HFFc6 (cell line): ENCODE measurements at regions not wholly inside any gene's neighbourhood (a gene's known extent, or its start where the extent isn't known, plus 50 kb on each side); places are given as distances from the start of the nearest gene placed in this dataset.

ENCODE experiments used
- DNase-seq: peaks from one replicate; pipeline ENCODE4 v3.0.0-alpha.2; 2018
- H3K27ac Mint-ChIP-seq: 2 replicates; pipeline ENCODE4 v1.8.0; 2020; ENCODE audit warnings: mild to moderate bottlenecking, mixed read lengths
- H3K27me3 Mint-ChIP-seq: 2 replicates; pipeline ENCODE4 v1.8.0; 2021; ENCODE audit warnings: mild to moderate bottlenecking, moderate library complexity, mixed read lengths; ENCODE audit not compliant: insufficient read depth
- H3K36me3 Mint-ChIP-seq: 2 replicates; pipeline ENCODE4 v1.8.0; 2021; ENCODE audit warnings: low read depth, mixed read lengths
- H3K4me1 Mint-ChIP-seq: 2 replicates; pipeline ENCODE4 v1.8.0; 2020; ENCODE audit warnings: low read depth, mixed read lengths
- H3K4me3 Mint-ChIP-seq: 2 replicates; pipeline ENCODE4 v1.8.0; 2020; ENCODE audit warnings: mild to moderate bottlenecking, moderate library complexity, mixed read lengths
- H3K9me3 Mint-ChIP-seq: 2 replicates; pipeline ENCODE4 v1.8.0; 2020; ENCODE audit warnings: mild to moderate bottlenecking, mixed read lengths
- TF ChIP-seq, protein P1 (sequence below): fragments of 200-600 bp; sonication (generic); IDR thresholded peaks from 2 replicates; pipeline ENCODE4 v1.5.0; 2021; ENCODE audit warnings: antibody characterized with exemption, mild to moderate bottlenecking

DNA sequence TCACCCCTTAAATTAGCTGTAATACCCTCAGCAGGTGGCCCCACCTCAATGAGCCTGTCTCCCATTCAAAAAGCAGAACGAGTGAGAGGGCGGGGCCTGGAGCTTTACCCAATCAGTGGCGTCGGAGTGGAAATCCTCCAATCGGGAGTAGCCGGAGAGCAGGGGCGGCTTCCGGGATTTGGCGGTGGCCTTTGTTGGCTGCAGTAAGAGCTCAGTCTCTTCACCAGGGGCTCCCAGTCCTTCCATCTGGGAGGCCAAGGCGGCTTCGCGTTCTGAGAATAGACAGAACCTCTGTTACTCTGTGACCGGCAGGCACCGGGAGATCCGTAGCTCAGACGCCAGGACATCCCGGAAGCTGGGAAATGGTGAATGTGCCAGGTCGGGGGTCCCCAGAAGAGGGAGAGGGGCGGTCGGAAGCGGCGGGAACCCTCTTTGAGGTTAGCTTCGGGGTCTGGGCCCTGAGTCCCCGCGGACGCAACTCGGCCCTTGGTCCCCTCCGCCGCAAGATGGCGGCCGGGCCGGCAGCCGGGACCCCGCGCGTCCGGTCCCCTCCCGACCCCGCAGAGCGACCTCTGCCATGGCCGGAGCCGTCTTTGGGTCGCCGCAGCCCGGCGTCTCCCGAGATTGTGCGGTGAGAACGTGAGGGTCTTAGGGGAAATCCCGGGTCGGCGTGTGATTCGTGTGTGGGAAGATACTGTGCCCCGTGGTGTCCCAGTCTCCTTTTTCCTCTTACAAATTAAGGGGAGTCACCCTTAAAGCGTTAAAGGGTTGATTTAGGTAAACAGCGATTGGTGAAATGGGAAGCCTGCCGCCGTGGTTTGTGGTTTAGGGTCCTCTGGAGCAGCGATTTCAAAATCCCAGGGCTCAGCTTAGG, 160.3 kb upstream of the ZNF267 start:
- Mint-ChIP-seq H3K27me3 (peaks cover 3% of the 10 kb centered on the region; the same call in 1 of the 2 replicates), H3K36me3 (peaks cover 35% of the 10 kb centered on the region), H3K4me3 (peak overlapping the region; percentile 100), H3K9me3 (no peaks in the 10 kb centered on the region; the same call in 1 of the 2 replicates), H3K27ac (peak overlapping the region; percentile 99), H3K4me1 (peaks cover 17% of the 10 kb centered on the region)
- TF ChIP-seq, protein P1, sequence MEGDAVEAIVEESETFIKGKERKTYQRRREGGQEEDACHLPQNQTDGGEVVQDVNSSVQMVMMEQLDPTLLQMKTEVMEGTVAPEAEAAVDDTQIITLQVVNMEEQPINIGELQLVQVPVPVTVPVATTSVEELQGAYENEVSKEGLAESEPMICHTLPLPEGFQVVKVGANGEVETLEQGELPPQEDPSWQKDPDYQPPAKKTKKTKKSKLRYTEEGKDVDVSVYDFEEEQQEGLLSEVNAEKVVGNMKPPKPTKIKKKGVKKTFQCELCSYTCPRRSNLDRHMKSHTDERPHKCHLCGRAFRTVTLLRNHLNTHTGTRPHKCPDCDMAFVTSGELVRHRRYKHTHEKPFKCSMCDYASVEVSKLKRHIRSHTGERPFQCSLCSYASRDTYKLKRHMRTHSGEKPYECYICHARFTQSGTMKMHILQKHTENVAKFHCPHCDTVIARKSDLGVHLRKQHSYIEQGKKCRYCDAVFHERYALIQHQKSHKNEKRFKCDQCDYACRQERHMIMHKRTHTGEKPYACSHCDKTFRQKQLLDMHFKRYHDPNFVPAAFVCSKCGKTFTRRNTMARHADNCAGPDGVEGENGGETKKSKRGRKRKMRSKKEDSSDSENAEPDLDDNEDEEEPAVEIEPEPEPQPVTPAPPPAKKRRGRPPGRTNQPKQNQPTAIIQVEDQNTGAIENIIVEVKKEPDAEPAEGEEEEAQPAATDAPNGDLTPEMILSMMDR: no peak; the same call in 1 of the 2 replicates
- DNase-seq: peak; percentile 86

DNA sequence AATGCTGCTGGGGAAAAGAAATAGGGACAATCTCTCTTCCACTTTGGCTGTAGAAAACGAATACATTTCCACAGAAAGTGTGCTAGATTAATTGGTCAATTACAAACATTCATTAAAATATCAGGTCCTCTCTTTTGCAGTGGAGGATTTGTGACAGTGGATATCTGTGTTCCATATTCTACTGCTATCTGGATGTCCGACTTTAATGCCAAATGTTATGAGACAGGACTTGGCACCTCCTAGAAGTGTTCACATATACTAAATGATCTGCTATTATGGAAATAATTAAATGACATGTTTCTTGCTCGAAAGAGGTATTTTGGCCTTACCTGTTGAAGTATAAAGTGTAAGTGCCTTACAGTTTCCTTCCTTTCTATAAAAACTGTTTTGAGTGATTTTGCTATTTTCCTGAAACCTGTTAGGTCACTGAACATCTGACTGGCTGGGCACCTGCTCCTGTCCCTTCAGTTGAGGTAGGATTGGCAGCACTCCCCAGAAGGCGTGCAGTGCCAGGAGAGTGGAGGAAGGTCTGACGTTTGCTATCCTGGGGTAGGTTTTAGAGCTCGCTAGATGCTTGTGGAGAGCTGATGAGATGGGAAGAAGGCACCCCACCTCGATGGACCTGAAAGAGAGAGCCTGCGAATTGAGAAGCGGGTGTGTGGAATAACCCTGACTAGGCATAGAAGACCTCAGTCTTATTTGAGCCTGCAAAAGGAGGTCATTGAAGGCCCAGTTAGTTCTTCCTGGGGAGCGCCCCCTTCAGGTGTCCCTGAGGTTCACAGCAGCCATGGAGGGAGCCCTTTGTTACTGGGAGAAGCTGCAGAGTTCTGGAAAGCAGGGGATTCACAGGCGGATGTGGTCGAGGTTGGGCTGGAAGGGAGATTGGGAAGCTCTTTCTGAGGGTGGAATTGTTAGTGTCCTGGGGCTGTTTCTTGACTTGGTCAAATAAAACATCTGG, 159.4 kb upstream of the ZNF267 start:
- Mint-ChIP-seq H3K4me1 (peaks cover 17% of the 10 kb centered on the region), H3K9me3 (no peaks in the 10 kb centered on the region; the same call in 1 of the 2 replicates), H3K27me3 (peaks cover 3% of the 10 kb centered on the region; the same call in 1 of the 2 replicates), H3K4me3 (peak overlapping the region; percentile 100), H3K36me3 (peaks cover 35% of the 10 kb centered on the region), H3K27ac (peak overlapping the region; percentile 99)
- TF ChIP-seq, protein P1: peak; percentile 65
- no peak for DNase-seq

DNA sequence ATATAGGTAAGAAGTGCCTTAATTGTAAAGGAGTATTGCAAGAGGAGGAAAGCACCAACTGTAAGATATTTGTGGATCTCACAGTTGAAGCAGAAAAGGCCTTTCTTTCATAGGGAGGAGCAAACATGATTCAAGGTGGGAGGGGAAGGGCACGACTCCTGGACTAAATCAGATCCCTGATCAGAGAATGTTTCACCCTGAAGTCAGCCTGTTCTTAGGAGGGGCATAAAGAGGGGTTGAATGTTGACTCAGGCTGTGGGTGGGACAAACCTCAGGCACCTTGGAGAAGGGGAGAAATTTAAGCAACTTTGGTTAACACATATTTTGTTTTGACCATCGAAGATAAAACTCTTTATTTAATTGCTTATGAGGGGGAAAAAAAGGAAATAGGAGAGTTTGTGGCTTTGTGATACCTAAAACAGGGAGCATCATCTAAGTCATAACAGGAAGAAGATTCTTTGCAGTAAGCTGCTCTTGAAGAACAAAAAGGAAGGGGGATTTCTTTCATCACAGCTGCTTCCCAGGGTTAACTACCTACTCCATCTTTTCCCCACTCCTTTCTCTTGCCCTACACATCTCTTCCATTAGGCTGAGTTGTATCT, 158.6 kb upstream of the ZNF267 start:
- no peak overlapping the region; the same call in 1 of the 2 replicates for H3K27ac Mint-ChIP-seq
- H3K9me3 Mint-ChIP-seq: no peaks in the 10 kb centered on the region; the same call in 1 of the 2 replicates
- peaks cover 17% of the 10 kb centered on the region for H3K4me1 Mint-ChIP-seq
- TF ChIP-seq, protein P1: no peak
- H3K36me3 Mint-ChIP-seq: peaks cover 35% of the 10 kb centered on the region
- peaks cover 3% of the 10 kb centered on the region; the same call in 1 of the 2 replicates for H3K27me3 Mint-ChIP-seq
- DNase-seq: no peak
- H3K4me3 Mint-ChIP-seq: peak overlapping the region; percentile 100

DNA sequence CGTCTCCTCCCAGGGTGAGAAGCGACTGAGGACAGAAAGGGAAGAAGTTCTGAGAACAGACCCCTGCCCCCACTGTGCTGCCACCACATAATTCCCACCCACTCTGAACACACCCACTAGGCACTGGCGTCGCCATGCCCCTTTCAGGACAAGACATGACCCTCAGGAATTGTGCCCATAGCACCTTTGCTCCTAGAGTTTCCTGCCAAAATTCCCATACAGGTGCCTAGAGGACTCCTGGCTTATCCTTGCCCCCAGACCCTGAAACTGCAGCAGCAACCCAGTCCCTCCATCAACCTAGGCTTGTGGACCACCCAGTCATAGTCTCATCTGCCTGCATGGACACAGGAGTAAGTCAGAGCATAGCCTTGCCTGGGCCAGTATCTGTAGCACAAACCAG, 157.7 kb upstream of the ZNF267 start:
- H3K27ac Mint-ChIP-seq: no peak overlapping the region
- H3K36me3 Mint-ChIP-seq: peaks cover 35% of the 10 kb centered on the region
- no peak overlapping the region for H3K4me3 Mint-ChIP-seq
- peaks cover 17% of the 10 kb centered on the region for H3K4me1 Mint-ChIP-seq
- peaks cover under 1% of the 10 kb centered on the region; the same call in 1 of the 2 replicates for H3K27me3 Mint-ChIP-seq
- no peak for DNase-seq
- no peaks in the 10 kb centered on the region; the same call in 1 of the 2 replicates for H3K9me3 Mint-ChIP-seq
- TF ChIP-seq, protein P1: no peak

DNA sequence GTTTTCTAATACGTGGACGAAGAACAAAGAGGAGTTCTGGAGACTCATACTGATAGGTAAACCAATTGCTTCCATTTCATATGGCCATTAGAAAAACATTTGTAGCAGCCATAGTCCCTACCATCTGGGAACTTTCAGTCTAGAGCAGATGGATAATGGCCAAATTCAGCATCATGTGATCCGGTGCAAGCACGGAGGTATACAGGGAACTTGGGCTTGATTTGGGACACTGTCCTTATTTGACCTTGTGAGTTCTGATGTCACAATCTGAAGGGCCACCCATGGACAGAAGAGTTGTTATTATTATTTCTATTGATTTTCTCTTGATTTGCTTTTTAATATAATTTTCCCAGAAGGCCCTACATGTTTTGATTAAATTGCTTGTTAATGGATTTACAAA, 154.6 kb upstream of the ZNF267 start:
- H3K9me3 Mint-ChIP-seq: no peaks in the 10 kb centered on the region
- peaks cover 16% of the 10 kb centered on the region for H3K4me1 Mint-ChIP-seq
- H3K36me3 Mint-ChIP-seq: peaks cover 40% of the 10 kb centered on the region
- H3K4me3 Mint-ChIP-seq: no peak overlapping the region
- TF ChIP-seq, protein P1: no peak
- no peaks in the 10 kb centered on the region; the same call in 1 of the 2 replicates for H3K27me3 Mint-ChIP-seq
- no peak for DNase-seq
- H3K27ac Mint-ChIP-seq: no peak overlapping the region
